SK-N-SH (cell line): ENCODE measurements at regions not wholly inside any gene's neighbourhood (a gene's known extent, or its start where the extent isn't known, plus 50 kb on each side); places are given as distances from the start of the nearest gene placed in this dataset.

ENCODE experiments used
- CTCF ChIA-PET: fragments of 300-600, 350-600 bp; formaldehyde crosslinking; extraction: SDS; loops from one replicate; lab custom pipeline; 2021; lab: Yijun Ruan, JAX
- POLR2A ChIA-PET: fragments of 350-600 bp; sonication (Branson Sonifier 250); formaldehyde crosslinking; extraction: SDS; loops from one replicate; lab custom pipeline; 2020; ENCODE audit warnings: antibody characterized with exemption, inconsistent platforms; lab: Yijun Ruan, JAX
- DNase-seq: peaks from one replicate; pipeline ENCODE4 v3.0.0; 2012
- H2AFZ ChIP-seq: fragments of 200-600 bp; sonication (generic); 2 replicates; pipeline ENCODE4 v1.8.1; 2016; ENCODE audit warnings: antibody characterized with exemption, mild to moderate bottlenecking, low read depth
- H3F3A ChIP-seq: fragments of 200-600 bp; sonication (generic); replicated peaks from 2 replicates; pipeline ENCODE3; 2016; ENCODE audit warnings: antibody characterized with exemption, mild to moderate bottlenecking; ENCODE audit not compliant: insufficient read depth
- H3K27ac ChIP-seq, 2 experiments: fragments of 200-500 bp in 1 of 2; fragments of 200-600 bp in 1 of 2; sonication (Bioruptor generic) in 1 of 2; sonication (generic), shearing (Covaris generic) in 1 of 2; 2 replicates each; pipeline versions ENCODE4 v1.5.1 to v1.6.1; 2014 to 2016; ENCODE audit warnings: low read depth in 2 of 2, inconsistent platforms in 1 of 2, low read length in 1 of 2, mild to moderate bottlenecking in 1 of 2, mixed read lengths in 1 of 2
- H3K27me3 ChIP-seq: fragments of 200-600 bp; sonication (generic), shearing (Covaris generic); 2 replicates; pipeline ENCODE4 v1.6.1; 2016; ENCODE audit warnings: mixed run types; ENCODE audit not compliant: insufficient read depth
- H3K36me3 ChIP-seq, 2 experiments: fragments of 200-500 bp in 1 of 2; fragments of 200-600 bp in 1 of 2; sonication (Bioruptor generic) in 1 of 2; sonication (generic) in 1 of 2; replicated peaks in 1 of 2; 2 replicates each; pipeline versions ENCODE3 to v1.5.1; 2014 to 2016; ENCODE audit warnings: low read length in 1 of 2, mild to moderate bottlenecking in 1 of 2; ENCODE audit not compliant: insufficient read depth in 2 of 2, control insufficient read depth in 1 of 2
- H3K4me1 ChIP-seq, 2 experiments: fragments of 200-500 bp in 1 of 2; fragments of 200-600 bp in 1 of 2; sonication (Bioruptor generic) in 1 of 2; sonication (generic), shearing (Covaris generic) in 1 of 2; 2 replicates each; pipeline versions ENCODE4 v1.5.1 to v1.6.1; 2014 to 2016; ENCODE audit warnings: low read depth in 1 of 2, low read length in 1 of 2, mixed run types in 1 of 2; ENCODE audit not compliant: insufficient read depth in 2 of 2, control insufficient read depth in 1 of 2
- H3K4me2 ChIP-seq: fragments of 200-600 bp; sonication (generic), shearing (Covaris generic); 2 replicates; pipeline ENCODE4 v1.6.1; 2017; ENCODE audit warnings: mixed run types
- H3K4me3 ChIP-seq, 2 experiments: fragments of 200-500 bp in 1 of 2; fragments of 200-600 bp in 1 of 2; sonication (Bioruptor generic) in 1 of 2; sonication (generic), shearing (Covaris generic) in 1 of 2; 2 replicates each; pipeline versions ENCODE4 v1.5.1 to v1.8.1; 2014 to 2016; ENCODE audit warnings: low read depth in 2 of 2, inconsistent platforms in 1 of 2, low read length in 1 of 2, mild to moderate bottlenecking in 1 of 2, mixed read lengths in 1 of 2, moderate library complexity in 1 of 2
- H3K79me2 ChIP-seq: fragments of 200-600 bp; sonication (generic); 2 replicates; pipeline ENCODE4 v1.8.1; 2017; ENCODE audit warnings: mild to moderate bottlenecking; ENCODE audit not compliant: insufficient read depth
- H3K9ac ChIP-seq: fragments of 200-600 bp; sonication (generic); 2 replicates; pipeline ENCODE4 v1.6.1; 2017; ENCODE audit warnings: mixed run types
- H3K9me2 ChIP-seq: fragments of 200-600 bp; sonication (generic); 2 replicates; pipeline ENCODE4 v1.6.1; 2017; ENCODE audit warnings: mixed run types
- H3K9me3 ChIP-seq: fragments of 200-600 bp; sonication (generic); 2 replicates; pipeline ENCODE4 v1.6.1; 2017; ENCODE audit warnings: mixed run types, mild to moderate bottlenecking, moderate library complexity
- H4K20me1 ChIP-seq: fragments of 200-600 bp; sonication (generic); 2 replicates; pipeline ENCODE4 v1.6.1; 2017; ENCODE audit warnings: mild to moderate bottlenecking, mixed run types; ENCODE audit not compliant: insufficient read depth
- EP300 ChIP-seq, 2 experiments: IDR thresholded peaks; 2 replicates each; pipeline versions ENCODE4 v1.4.0 to v1.6.1; 2012; ENCODE audit warnings: borderline replicate concordance in 1 of 2, low read depth in 1 of 2, low read length in 1 of 2
- GATA2 ChIP-seq: sonication (generic); formaldehyde crosslinking; IDR thresholded peaks from 2 replicates; pipeline ENCODE4 v1.5.0; 2020; ENCODE audit warnings: mild to moderate bottlenecking, missing genetic modification reagents
- JUND ChIP-seq: IDR thresholded peaks from 2 replicates; pipeline ENCODE4 v1.4.0; 2012
- MEF2A ChIP-seq: IDR thresholded peaks from 2 replicates; pipeline ENCODE4 v1.4.0; 2012; ENCODE audit warnings: low read depth, borderline replicate concordance
- MXI1 ChIP-seq: IDR thresholded peaks from 2 replicates; pipeline ENCODE4 v1.6.1; 2012; ENCODE audit warnings: mild to moderate bottlenecking, low read depth, low read length, improper control_type of control experiment
- NRF1 ChIP-seq: IDR thresholded peaks from 2 replicates; pipeline ENCODE4 v1.6.1; 2012; ENCODE audit warnings: low read depth, mild to moderate bottlenecking, low read length
- RAD21 ChIP-seq: IDR thresholded peaks from 2 replicates; pipeline ENCODE4 v1.6.1; 2012; ENCODE audit warnings: mild to moderate bottlenecking, low read length
- RCOR1 ChIP-seq: fragments of 150-350 bp; IDR thresholded peaks from 2 replicates; pipeline ENCODE4 v1.6.1; 2017; ENCODE audit warnings: antibody characterized with exemption, low read length
- RFX5 ChIP-seq: IDR thresholded peaks from 2 replicates; pipeline ENCODE4 v1.6.1; 2012; ENCODE audit warnings: mild to moderate bottlenecking, improper control_type of control experiment, low read length
- RXRA ChIP-seq: IDR thresholded peaks from 2 replicates; pipeline ENCODE4 v1.4.0; 2012; ENCODE audit warnings: low read depth, mild to moderate bottlenecking, borderline replicate concordance
- TAF1 ChIP-seq: IDR thresholded peaks from 2 replicates; pipeline ENCODE4 v1.6.1; 2012; ENCODE audit warnings: low read depth, mild to moderate bottlenecking, low read length, moderate library complexity, borderline replicate concordance
- TCF12 ChIP-seq: IDR thresholded peaks from 2 replicates; pipeline ENCODE4 v1.4.0; 2012
- TEAD4 ChIP-seq: IDR thresholded peaks from 2 replicates; pipeline ENCODE4 v1.4.0; 2012; ENCODE audit warnings: mild to moderate bottlenecking, borderline replicate concordance; ENCODE audit not compliant: insufficient read depth
- YY1 ChIP-seq: IDR thresholded peaks from 2 replicates; pipeline ENCODE4 v1.4.0; 2012; ENCODE audit warnings: low read depth, mild to moderate bottlenecking
- WGBS: methylation state at CpG from one replicate; pipeline ENCODE4 v1.1.6; 2017; ENCODE audit warnings: low lambda C conversion rate; 5-methylcytosine and 5-hydroxymethylcytosine counted together
- TF ChIP-seq, protein P1 (sequence below): IDR thresholded peaks from 2 replicates; pipeline ENCODE4; 2012
- TF ChIP-seq, protein P2 (sequence below): IDR thresholded peaks from 2 replicates; pipeline ENCODE4 v1.4.0; 2012; ENCODE audit warnings: low read depth, borderline replicate concordance
- TF ChIP-seq, protein P3 (sequence below): IDR thresholded peaks from 2 replicates; pipeline ENCODE4 v1.6.1; 2012; ENCODE audit warnings: mild to moderate bottlenecking, low read depth, low read length, moderate library complexity

DNA sequence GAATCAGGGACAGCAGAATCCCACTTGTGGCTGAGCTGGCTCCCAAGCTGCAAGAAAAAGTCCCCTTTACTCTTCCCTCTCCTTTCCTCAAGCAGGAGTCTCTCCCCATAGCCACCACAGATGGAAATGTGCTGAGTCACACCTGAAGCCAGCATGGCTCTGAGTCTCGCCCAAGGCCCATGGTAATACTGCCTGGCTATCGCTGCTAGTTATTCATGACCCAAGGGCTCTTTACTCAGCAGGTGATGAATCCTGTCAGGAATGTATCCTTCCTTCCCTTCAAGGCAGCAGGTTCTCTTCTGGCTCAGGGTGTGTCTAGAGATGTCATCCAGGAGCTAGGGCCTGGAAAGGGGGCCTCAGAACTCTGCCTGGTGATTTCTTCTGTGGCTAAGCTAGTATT, 403.3 kb upstream of the PTPRD start:
- Histone ChIP-seq H3K4me2 (no peak overlapping the region), H3K27me3 (no peaks in the 10 kb centered on the region), H3K9me2 (no peaks in the 10 kb centered on the region), H3K36me3 (no peaks in the 10 kb centered on the region), H3K9me3 (no peaks in the 10 kb centered on the region), H3F3A (no peaks in the 10 kb centered on the region), H3K4me3 (no peak overlapping the region), H2AFZ (no peak overlapping the region), H3K27ac (no peak overlapping the region), H3K9ac (no peak overlapping the region), H3K79me2 (no peaks in the 10 kb centered on the region), H4K20me1 (no peaks in the 10 kb centered on the region), H3K4me1 (no peaks in the 10 kb centered on the region)
- 37% methylated on average over 2 of the region's 2 CpGs for WGBS
- POLR2A ChIA-PET: no interaction called here
- no peak for TF ChIP-seq RXRA
- no peak for TF ChIP-seq NRF1
- no peak for TF ChIP-seq GATA2 (CRISPR knock-in tag)
- TF ChIP-seq TAF1: no peak
- TF ChIP-seq RAD21: no peak
- no peak for TF ChIP-seq RCOR1
- no peak for TF ChIP-seq MXI1
- no peak for TF ChIP-seq YY1
- no peak for TF ChIP-seq RFX5
- TF ChIP-seq EP300 (IDR thresholded peaks at IDR 0.05; ENCODE audit: borderline replicate concordance in 1 of 2, low read depth in 1 of 2, low read length in 1 of 2): no peak
- no peak for DNase-seq
- CTCF ChIA-PET: no interaction called here

DNA sequence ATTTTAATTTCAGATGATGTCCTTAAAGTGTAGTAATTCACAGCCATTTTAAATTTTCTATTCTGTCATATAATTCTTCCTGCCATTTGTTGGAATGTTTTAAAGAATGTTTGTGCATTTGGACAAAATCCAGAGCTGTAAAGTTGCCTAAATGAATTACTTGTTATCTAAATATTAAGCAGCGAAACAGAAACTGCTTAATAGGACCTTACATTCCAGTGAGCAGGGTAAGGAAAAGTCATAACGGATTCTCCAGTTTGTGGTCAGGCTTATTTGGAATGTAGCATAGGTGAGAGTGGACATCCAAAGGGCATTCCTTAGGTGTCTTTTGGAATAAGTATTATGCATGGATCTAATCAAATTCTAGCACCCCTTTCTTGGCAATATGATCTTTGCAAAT, 410.4 kb upstream of the PTPRD start:
- Histone ChIP-seq H3K27me3 (no peaks in the 10 kb centered on the region), H2AFZ (no peak overlapping the region), H4K20me1 (no peaks in the 10 kb centered on the region), H3F3A (no peaks in the 10 kb centered on the region), H3K4me1 (no peaks in the 10 kb centered on the region), H3K9ac (no peak overlapping the region), H3K4me3 (no peak overlapping the region), H3K79me2 (no peaks in the 10 kb centered on the region), H3K9me3 (no peaks in the 10 kb centered on the region), H3K9me2 (no peaks in the 10 kb centered on the region), H3K4me2 (no peak overlapping the region), H3K36me3 (no peaks in the 10 kb centered on the region), H3K27ac (no peak overlapping the region)
- ChIA-PET CTCF (no interaction called here), POLR2A (no interaction called here)
- DNase-seq: no peak
- WGBS: 12% methylated on average over 2 of the region's 2 CpGs
- no peak for TF ChIP-seq YY1
- TF ChIP-seq, protein P1, sequence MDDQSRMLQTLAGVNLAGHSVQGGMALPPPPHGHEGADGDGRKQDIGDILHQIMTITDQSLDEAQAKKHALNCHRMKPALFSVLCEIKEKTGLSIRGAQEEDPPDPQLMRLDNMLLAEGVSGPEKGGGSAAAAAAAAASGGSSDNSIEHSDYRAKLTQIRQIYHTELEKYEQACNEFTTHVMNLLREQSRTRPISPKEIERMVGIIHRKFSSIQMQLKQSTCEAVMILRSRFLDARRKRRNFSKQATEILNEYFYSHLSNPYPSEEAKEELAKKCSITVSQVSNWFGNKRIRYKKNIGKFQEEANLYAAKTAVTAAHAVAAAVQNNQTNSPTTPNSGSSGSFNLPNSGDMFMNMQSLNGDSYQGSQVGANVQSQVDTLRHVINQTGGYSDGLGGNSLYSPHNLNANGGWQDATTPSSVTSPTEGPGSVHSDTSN: 0 out of 2 replicates have a peak, but pooled peaks have one; percentile 14

DNA sequence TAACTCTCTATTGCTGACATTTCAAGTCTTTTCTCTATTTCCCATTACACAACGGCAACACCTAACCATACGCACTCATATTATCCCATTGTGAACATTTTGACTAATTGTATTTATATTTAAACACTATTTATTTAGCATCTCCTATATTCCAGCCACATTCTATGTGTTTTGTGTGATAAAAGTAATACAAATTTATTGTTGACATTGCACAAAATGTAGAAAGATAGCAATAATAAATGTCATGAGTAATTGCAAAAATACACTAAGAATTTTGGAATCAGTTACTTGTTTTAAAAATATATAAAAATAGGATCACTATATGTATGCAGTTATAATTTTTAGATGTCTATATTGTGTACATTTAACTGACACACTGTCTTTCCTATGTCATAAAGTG, 413.0 kb upstream of the PTPRD start:
- Histone ChIP-seq H3K9me2 (no peaks in the 10 kb centered on the region), H3K36me3 (no peaks in the 10 kb centered on the region), H3K27ac (no peak overlapping the region), H2AFZ (no peak overlapping the region), H4K20me1 (no peaks in the 10 kb centered on the region), H3K27me3 (no peaks in the 10 kb centered on the region), H3K4me2 (no peak overlapping the region)
- DNase-seq: no peak
- CTCF ChIA-PET: interaction anchor here (1.5 kb wide), 1 partner anchor 60 kb away, joined by 4 read pairs; no protein-coding TSS in a partner anchor
- POLR2A ChIA-PET: no interaction called here
- no peak for TF ChIP-seq MEF2A
- TF ChIP-seq JUND: no peak
- TF ChIP-seq, protein P2, sequence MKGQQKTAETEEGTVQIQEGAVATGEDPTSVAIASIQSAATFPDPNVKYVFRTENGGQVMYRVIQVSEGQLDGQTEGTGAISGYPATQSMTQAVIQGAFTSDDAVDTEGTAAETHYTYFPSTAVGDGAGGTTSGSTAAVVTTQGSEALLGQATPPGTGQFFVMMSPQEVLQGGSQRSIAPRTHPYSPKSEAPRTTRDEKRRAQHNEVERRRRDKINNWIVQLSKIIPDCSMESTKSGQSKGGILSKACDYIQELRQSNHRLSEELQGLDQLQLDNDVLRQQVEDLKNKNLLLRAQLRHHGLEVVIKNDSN: no peak
- TF ChIP-seq, protein P3, sequence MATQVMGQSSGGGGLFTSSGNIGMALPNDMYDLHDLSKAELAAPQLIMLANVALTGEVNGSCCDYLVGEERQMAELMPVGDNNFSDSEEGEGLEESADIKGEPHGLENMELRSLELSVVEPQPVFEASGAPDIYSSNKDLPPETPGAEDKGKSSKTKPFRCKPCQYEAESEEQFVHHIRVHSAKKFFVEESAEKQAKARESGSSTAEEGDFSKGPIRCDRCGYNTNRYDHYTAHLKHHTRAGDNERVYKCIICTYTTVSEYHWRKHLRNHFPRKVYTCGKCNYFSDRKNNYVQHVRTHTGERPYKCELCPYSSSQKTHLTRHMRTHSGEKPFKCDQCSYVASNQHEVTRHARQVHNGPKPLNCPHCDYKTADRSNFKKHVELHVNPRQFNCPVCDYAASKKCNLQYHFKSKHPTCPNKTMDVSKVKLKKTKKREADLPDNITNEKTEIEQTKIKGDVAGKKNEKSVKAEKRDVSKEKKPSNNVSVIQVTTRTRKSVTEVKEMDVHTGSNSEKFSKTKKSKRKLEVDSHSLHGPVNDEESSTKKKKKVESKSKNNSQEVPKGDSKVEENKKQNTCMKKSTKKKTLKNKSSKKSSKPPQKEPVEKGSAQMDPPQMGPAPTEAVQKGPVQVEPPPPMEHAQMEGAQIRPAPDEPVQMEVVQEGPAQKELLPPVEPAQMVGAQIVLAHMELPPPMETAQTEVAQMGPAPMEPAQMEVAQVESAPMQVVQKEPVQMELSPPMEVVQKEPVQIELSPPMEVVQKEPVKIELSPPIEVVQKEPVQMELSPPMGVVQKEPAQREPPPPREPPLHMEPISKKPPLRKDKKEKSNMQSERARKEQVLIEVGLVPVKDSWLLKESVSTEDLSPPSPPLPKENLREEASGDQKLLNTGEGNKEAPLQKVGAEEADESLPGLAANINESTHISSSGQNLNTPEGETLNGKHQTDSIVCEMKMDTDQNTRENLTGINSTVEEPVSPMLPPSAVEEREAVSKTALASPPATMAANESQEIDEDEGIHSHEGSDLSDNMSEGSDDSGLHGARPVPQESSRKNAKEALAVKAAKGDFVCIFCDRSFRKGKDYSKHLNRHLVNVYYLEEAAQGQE: no peak
- TF ChIP-seq TAF1: no peak
- no peak for TF ChIP-seq TEAD4
- TF ChIP-seq RXRA: no peak
- no peak for TF ChIP-seq EP300 (IDR thresholded peaks at IDR 0.05; ENCODE audit: borderline replicate concordance in 1 of 2, low read depth in 1 of 2, low read length in 1 of 2)
- no peak for TF ChIP-seq TCF12
- TF ChIP-seq, all 33 proteins: peak for 0
- no peaks in the 10 kb centered on the region for H3K4me1 ChIP-seq
- no peaks in the 10 kb centered on the region for H3K9me3 ChIP-seq
- WGBS: 68% methylated on average over 2 of the region's 2 CpGs
- no peaks in the 10 kb centered on the region for H3K79me2 ChIP-seq
- H3K9ac ChIP-seq: no peak overlapping the region
- H3F3A ChIP-seq: no peaks in the 10 kb centered on the region
- no peak overlapping the region for H3K4me3 ChIP-seq
